IMR-90 (cell line): ENCODE measurements at regions not wholly inside any gene's neighbourhood (a gene's known extent, or its start where the extent isn't known, plus 50 kb on each side); places are given as distances from the start of the nearest gene placed in this dataset.

Source experiments
- ATAC-seq: fragments of 200-7000 bp; cut with Tn5 transposase; 2 replicates; pipeline ENCODE4 v1.9.1; 2020; ENCODE audit warnings: low read depth, mild to moderate bottlenecking, moderate library complexity
- BruUV-seq: library from RNA; stranded (reverse); fragments of 400-500 nt; replicated peaks from 2 replicates; lab custom pipeline; 2021; lab: Mats Ljungman, UMichigan
- CTCF ChIA-PET: fragments of 300-600 bp; formaldehyde crosslinking; extraction: SDS; loops from one replicate; lab custom pipeline; 2021; ENCODE audit warnings: antibody characterized with exemption; lab: Yijun Ruan, JAX
- POLR2A ChIA-PET: fragments of 300-600 bp; sonication (Branson Sonifier 250); formaldehyde crosslinking; loops from one replicate; lab custom pipeline; 2022; ENCODE audit warnings: antibody characterized with exemption; ENCODE audit not compliant: unreplicated experiment; lab: Charles Lee
- DNase-seq: peaks from one replicate; pipeline ENCODE4 v3.0.0; 2013
- H2AFZ ChIP-seq: replicated peaks from 2 replicates; pipeline ENCODE3; 2013; ENCODE audit warnings: low read length, mild to moderate bottlenecking; ENCODE audit not compliant: poor library complexity
- H2AK5ac ChIP-seq: 2 replicates; pipeline ENCODE4 v1.6.1; 2013; ENCODE audit warnings: low read depth, low read length, inconsistent platforms
- H2AK9ac ChIP-seq: replicated peaks from 2 replicates; pipeline ENCODE3; 2013; ENCODE audit warnings: mild to moderate bottlenecking, low read depth, low read length, moderate library complexity; ENCODE audit not compliant: poor library complexity
- H2BK120ac ChIP-seq: 2 replicates; pipeline ENCODE4 v1.6.1; 2013; ENCODE audit warnings: low read depth, low read length, inconsistent platforms
- H2BK15ac ChIP-seq: 3 replicates; pipeline ENCODE4 v1.6.1; 2013; ENCODE audit warnings: low read depth, low read length, inconsistent platforms
- H2BK20ac ChIP-seq: 2 replicates; pipeline ENCODE4 v1.6.1; 2013; ENCODE audit warnings: low read depth, mild to moderate bottlenecking, inconsistent platforms, low read length, moderate library complexity
- H2BK5ac ChIP-seq: 2 replicates; pipeline ENCODE4 v1.6.1; 2013; ENCODE audit warnings: mild to moderate bottlenecking, low read depth, low read length, inconsistent platforms; ENCODE audit not compliant: poor library complexity, severe bottlenecking
- H3K14ac ChIP-seq: replicated peaks from 2 replicates; pipeline ENCODE4 v1.6.1; 2013; ENCODE audit warnings: low read depth, low read length, inconsistent platforms
- H3K18ac ChIP-seq: 2 replicates; pipeline ENCODE4 v1.6.1; 2013; ENCODE audit warnings: low read depth, low read length, control low read depth
- H3K23ac ChIP-seq: 2 replicates; pipeline ENCODE4 v1.6.1; 2013; ENCODE audit warnings: low read depth, low read length, inconsistent platforms
- H3K27ac ChIP-seq: 2 replicates; pipeline ENCODE4 v1.5.1; 2013; ENCODE audit warnings: mild to moderate bottlenecking, control low read depth, low read length; ENCODE audit not compliant: insufficient read depth
- H3K27me3 ChIP-seq: 2 replicates; pipeline ENCODE4 v1.6.1; 2013; ENCODE audit warnings: low read length; ENCODE audit not compliant: control insufficient read depth, insufficient read depth
- H3K36me3 ChIP-seq: 2 replicates; pipeline ENCODE4 v1.6.1; 2013; ENCODE audit warnings: low read length, mixed read lengths; ENCODE audit not compliant: control insufficient read depth, insufficient read depth
- H3K4ac ChIP-seq: 2 replicates; pipeline ENCODE4 v1.6.1; 2013; ENCODE audit warnings: low read depth, low read length, inconsistent platforms
- H3K4me1 ChIP-seq: 2 replicates; pipeline ENCODE4 v1.6.1; 2013; ENCODE audit warnings: low read length, mixed read lengths; ENCODE audit not compliant: control insufficient read depth, insufficient read depth
- H3K4me2 ChIP-seq: 2 replicates; pipeline ENCODE4 v1.6.1; 2013; ENCODE audit warnings: low read depth, mild to moderate bottlenecking, control low read depth, low read length, moderate library complexity
- H3K4me3 ChIP-seq: 2 replicates; pipeline ENCODE4 v1.5.1; 2013; ENCODE audit warnings: low read depth, mild to moderate bottlenecking, control low read depth, low read length, moderate library complexity; ENCODE audit not compliant: insufficient read depth
- H3K56ac ChIP-seq: 2 replicates; pipeline ENCODE4 v1.6.1; 2013; ENCODE audit warnings: low read length, inconsistent platforms; ENCODE audit not compliant: insufficient read depth; ENCODE audit errors: extremely low read depth
- H3K79me1 ChIP-seq, 2 experiments: 2 replicates each; pipeline ENCODE4 v1.6.1; 2013; ENCODE audit warnings: low read length in 2 of 2, inconsistent platforms in 1 of 2, low read depth in 1 of 2
- H3K9ac ChIP-seq: 2 replicates; pipeline ENCODE4 v1.6.1; 2013; ENCODE audit warnings: low read depth, low read length, control low read depth
- H3K9me1 ChIP-seq: 2 replicates; pipeline ENCODE4 v1.6.1; 2013; ENCODE audit warnings: low read length, inconsistent platforms; ENCODE audit not compliant: insufficient read depth
- H3K9me3 ChIP-seq: 2 replicates; pipeline ENCODE4 v1.6.1; 2013; ENCODE audit warnings: low read length; ENCODE audit not compliant: control insufficient read depth, insufficient read depth
- H4K20me1 ChIP-seq: 2 replicates; pipeline ENCODE4 v1.6.1; 2013; ENCODE audit warnings: low read length, inconsistent platforms; ENCODE audit not compliant: insufficient read depth
- H4K5ac ChIP-seq: 2 replicates; pipeline ENCODE4 v1.6.1; 2013; ENCODE audit warnings: mild to moderate bottlenecking, low read depth, low read length, control low read depth
- H4K8ac ChIP-seq, 2 experiments: 2 replicates each; pipeline ENCODE4 v1.6.1; 2013; ENCODE audit warnings: low read depth in 2 of 2, low read length in 2 of 2, control low read depth in 1 of 2, inconsistent platforms in 1 of 2
- H4K91ac ChIP-seq: 2 replicates; pipeline ENCODE4 v1.6.1; 2013; ENCODE audit warnings: low read depth, low read length, inconsistent platforms; ENCODE audit not compliant: insufficient read depth
- BHLHE40 ChIP-seq: fragments of 150-350 bp; IDR thresholded peaks from 2 replicates; pipeline ENCODE4 v1.6.1; 2016; ENCODE audit warnings: mild to moderate bottlenecking, low read depth, low read length
- ELK1 ChIP-seq: fragments of 150-350 bp; IDR thresholded peaks from 2 replicates; pipeline ENCODE4 v1.6.1; 2016; ENCODE audit warnings: low read depth, mild to moderate bottlenecking, low read length, moderate library complexity, borderline replicate concordance
- FOS ChIP-seq: fragments of 150-350 bp; IDR thresholded peaks from 2 replicates; pipeline ENCODE4 v1.6.1; 2016; ENCODE audit warnings: low read depth, low read length
- NFE2L2 ChIP-seq: fragments of 150-350 bp; IDR thresholded peaks from 2 replicates; pipeline ENCODE4 v1.6.1; 2016; ENCODE audit warnings: low read depth, mild to moderate bottlenecking, low read length
- POLR2A ChIP-seq: IDR thresholded peaks from 2 replicates; pipeline ENCODE4 v1.6.1; 2012; ENCODE audit warnings: mild to moderate bottlenecking, low read depth, low read length
- RAD21 ChIP-seq: IDR thresholded peaks from 2 replicates; pipeline ENCODE4 v1.6.1; 2012; ENCODE audit warnings: low read length, improper control_type of control experiment
- WGBS, 2 experiments: methylation state at CpG; one replicate each; pipeline versions ENCODE4 v1.1.5 to v1.1.7; 2013; ENCODE audit warnings: missing lambda C conversion rate in 2 of 2; ENCODE audit not compliant: insufficient read length in 1 of 2; ENCODE audit errors: extremely low coverage in 2 of 2; 5-methylcytosine and 5-hydroxymethylcytosine counted together
- dilution Hi-C: fragments of 300-500 bp; cut with HindIII; formaldehyde crosslinking; loops from one replicate; pipeline ENCODE4 v1.14.3; 2018; ENCODE audit warnings: low sequenced_read_pairs; ENCODE audit not compliant: unreplicated experiment
- in situ Hi-C: fragments of 300-500 bp; cut with MboI; formaldehyde crosslinking; loops from 3 replicates; pipeline ENCODE4 v1.14.3; 2019; ENCODE audit warnings: low sequenced_read_pairs, inconsistent platforms, mixed read lengths
- intact Hi-C: fragments of 100-400 bp; cut with micrococcal nuclease; formaldehyde crosslinking; loops from 2 replicates; pipeline ENCODE4 v1.10.0; 2022

GRCh38 chr16:9302072-9302471 lies 210.6 kb downstream of the HAPSTR1 start:
- H2AK9ac ChIP-seq, result no peak overlapping the region
- in situ Hi-C loops, result no loop called here
- no peak overlapping the region for H3K9ac ChIP-seq
- dilution Hi-C loops, result no loop called here
- CTCF ChIA-PET, result no interaction called here
- no peaks in the 10 kb centered on the region for H3K27me3 ChIP-seq
- no peak overlapping the region for H2AK5ac ChIP-seq
- no peak overlapping the region for H3K14ac ChIP-seq
- H4K5ac ChIP-seq, result no peak overlapping the region
- POLR2A ChIA-PET, result no interaction called here
- WGBS, 2 experiments, result no CpG with 5 or more reads among the region's 6 CpGs
- no peak overlapping the region for H3K18ac ChIP-seq
- H3K9me3 ChIP-seq, result peaks cover 10% of the 10 kb centered on the region
- no peaks in the 10 kb centered on the region for H3K36me3 ChIP-seq
- no peak overlapping the region for H4K91ac ChIP-seq
- no peak overlapping the region for H3K4ac ChIP-seq
- no peak overlapping the region for H2BK120ac ChIP-seq
- no peaks in the 10 kb centered on the region for H4K20me1 ChIP-seq
- H3K56ac ChIP-seq, result no peak overlapping the region
- H2BK20ac ChIP-seq, result no peak overlapping the region
- H3K23ac ChIP-seq, result no peak overlapping the region
- intact Hi-C loops, result no loop called here
- no peak for ATAC-seq
- H3K79me1 ChIP-seq, result no peaks in the 10 kb centered on the region
- H3K4me2 ChIP-seq, result no peak overlapping the region
- no peak overlapping the region for H3K27ac ChIP-seq
- H4K8ac ChIP-seq, result no peak overlapping the region
- H2AFZ ChIP-seq, result no peak overlapping the region
- H3K4me1 ChIP-seq, result no peaks in the 10 kb centered on the region
- no peak overlapping the region for H2BK15ac ChIP-seq
- no peak overlapping the region for H2BK5ac ChIP-seq
- DNase-seq, result no peak
- no TSS peak for BruUV-seq
- TF ChIP-seq BHLHE40 (no peak), ELK1 (no peak), POLR2A (no peak), NFE2L2 (no peak), RAD21 (no peak), FOS (no peak)
- no peaks in the 10 kb centered on the region for H3K9me1 ChIP-seq
- no peak overlapping the region for H3K4me3 ChIP-seq
